Thoracic aorta (tissue), 2 donors: ENCODE measurements at regions not wholly inside any gene's neighbourhood (a gene's known extent, or its start where the extent isn't known, plus 50 kb on each side); places are given as distances from the start of the nearest gene placed in this dataset.

Experiments
- ATAC-seq: fragments of 150-250 bp; one replicate; pipeline ENCODE4 v1.8.0; 2017; ENCODE audit warnings: low read depth; ENCODE audit not compliant: insufficient number of reproducible peaks, low FRiP score
- DNase-seq: peaks from one replicate; pipeline ENCODE4 v3.0.0-alpha.2; 2020; ENCODE audit warnings: low spot score
- H3K27ac ChIP-seq, 2 donors: fragments of 200-600 bp; sonication (generic); 1 replicate in 1 of 2; 2 replicates in 1 of 2; pipeline ENCODE4 v1.5.1; 2016; ENCODE audit warnings: mild to moderate bottlenecking in 2 of 2, moderate library complexity in 2 of 2
- H3K27me3 ChIP-seq: fragments of 200-600 bp; sonication (generic); replicated peaks from 2 replicates; pipeline ENCODE4 v1.6.0; 2016; ENCODE audit warnings: mild to moderate bottlenecking; ENCODE audit not compliant: insufficient read depth
- H3K36me3 ChIP-seq: fragments of 200-600 bp; sonication (generic); one replicate; pipeline ENCODE4 v1.5.1; 2016
- H3K4me1 ChIP-seq, 2 donors: fragments of 200-600 bp; sonication (generic); 1 replicate in 1 of 2; 2 replicates in 1 of 2; pipeline versions ENCODE4 v1.5.1 to v1.6.0; 2016; ENCODE audit warnings: low read depth in 2 of 2, mild to moderate bottlenecking in 1 of 2; ENCODE audit not compliant: control insufficient read depth in 1 of 2
- H3K4me3 ChIP-seq: fragments of 200-600 bp; sonication (generic); 2 replicates; pipeline ENCODE4 v1.5.1; 2016; ENCODE audit warnings: mild to moderate bottlenecking
- H3K9me3 ChIP-seq: fragments of 200-600 bp; sonication (generic); 2 replicates; pipeline ENCODE4 v1.5.1; 2016
- TF ChIP-seq, protein P1 (sequence below): fragments of 200-600 bp; sonication (generic); IDR thresholded peaks from one replicate; pipeline ENCODE4 v1.5.1; 2019; ENCODE audit warnings: antibody characterized with exemption

DNA sequence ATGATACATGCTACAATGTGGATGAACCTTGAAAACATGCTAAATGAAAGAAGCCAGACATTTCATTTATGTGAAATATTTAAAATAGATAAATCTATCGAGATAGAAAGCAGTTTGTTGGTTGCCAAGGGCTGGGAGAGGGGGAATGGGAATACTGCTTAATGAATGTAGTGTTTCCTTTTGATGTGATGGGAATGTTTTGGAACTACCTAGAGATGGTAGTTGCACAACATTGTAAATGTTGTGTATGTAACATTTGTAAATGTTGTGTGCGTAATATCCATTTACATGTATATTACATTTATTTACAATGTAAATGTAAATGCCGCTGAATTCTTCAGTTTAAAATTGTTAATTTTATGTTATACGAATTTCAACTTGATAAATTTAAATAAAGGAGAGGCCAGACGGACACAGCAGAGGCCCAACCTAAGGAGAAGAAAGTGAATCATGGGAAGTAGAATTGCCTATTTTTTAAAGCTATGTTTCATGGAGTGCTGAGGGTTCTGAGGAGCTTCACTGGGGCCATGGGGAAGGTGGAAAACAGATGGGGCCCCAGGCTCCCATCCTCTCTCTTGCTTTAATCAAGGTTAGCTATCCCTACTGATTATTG lies 60.0 kb upstream of the TEX13D start:
- no peak overlapping the region for H3K27ac ChIP-seq
- no peaks in the 10 kb centered on the region for H3K27me3 ChIP-seq
- ATAC-seq (no peak), DNase-seq (no peak)
- TF ChIP-seq, protein P1, sequence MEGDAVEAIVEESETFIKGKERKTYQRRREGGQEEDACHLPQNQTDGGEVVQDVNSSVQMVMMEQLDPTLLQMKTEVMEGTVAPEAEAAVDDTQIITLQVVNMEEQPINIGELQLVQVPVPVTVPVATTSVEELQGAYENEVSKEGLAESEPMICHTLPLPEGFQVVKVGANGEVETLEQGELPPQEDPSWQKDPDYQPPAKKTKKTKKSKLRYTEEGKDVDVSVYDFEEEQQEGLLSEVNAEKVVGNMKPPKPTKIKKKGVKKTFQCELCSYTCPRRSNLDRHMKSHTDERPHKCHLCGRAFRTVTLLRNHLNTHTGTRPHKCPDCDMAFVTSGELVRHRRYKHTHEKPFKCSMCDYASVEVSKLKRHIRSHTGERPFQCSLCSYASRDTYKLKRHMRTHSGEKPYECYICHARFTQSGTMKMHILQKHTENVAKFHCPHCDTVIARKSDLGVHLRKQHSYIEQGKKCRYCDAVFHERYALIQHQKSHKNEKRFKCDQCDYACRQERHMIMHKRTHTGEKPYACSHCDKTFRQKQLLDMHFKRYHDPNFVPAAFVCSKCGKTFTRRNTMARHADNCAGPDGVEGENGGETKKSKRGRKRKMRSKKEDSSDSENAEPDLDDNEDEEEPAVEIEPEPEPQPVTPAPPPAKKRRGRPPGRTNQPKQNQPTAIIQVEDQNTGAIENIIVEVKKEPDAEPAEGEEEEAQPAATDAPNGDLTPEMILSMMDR: no peak
- H3K36me3 ChIP-seq: no peaks in the 10 kb centered on the region
- H3K4me3 ChIP-seq: no peak overlapping the region
- H3K4me1 ChIP-seq: peaks cover 2 to 14% of the 10 kb centered on the region in 2 donors
- H3K9me3 ChIP-seq: no peaks in the 10 kb centered on the region

DNA sequence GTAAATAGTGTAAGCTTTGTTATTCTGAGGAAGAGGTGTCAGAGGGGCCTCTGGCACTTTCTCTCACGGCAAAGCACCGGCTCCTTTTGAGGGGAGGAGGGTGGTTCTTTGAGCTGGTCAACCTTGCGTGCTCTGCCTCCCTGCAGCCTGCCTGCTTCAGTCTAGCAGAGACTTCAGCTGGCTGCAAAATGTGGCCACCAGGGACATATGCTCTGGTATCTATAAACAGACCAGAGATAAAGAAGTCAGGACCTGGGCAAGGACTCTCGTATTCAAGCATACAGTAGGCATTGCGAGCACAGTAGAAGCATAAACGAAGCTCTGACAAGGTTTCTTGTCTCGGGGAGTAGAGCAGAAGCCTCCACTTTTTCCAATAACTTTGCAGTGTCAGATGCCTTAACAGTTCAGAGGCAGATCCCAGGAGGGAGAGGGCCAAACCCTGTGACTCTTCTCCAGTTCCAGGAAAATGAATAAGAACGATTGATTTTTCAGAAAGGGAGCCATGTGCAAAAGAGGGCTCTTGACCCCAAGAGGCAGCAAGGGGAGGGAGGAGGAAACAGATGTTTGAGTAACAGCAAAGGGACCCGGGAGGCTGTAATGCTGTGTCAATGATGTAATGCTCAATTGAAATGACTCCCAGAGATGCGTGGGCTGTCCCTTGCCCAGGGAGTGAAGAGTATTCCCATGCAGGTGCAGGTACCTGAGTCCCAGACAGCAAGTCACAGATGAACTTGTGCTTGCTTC lies 57.9 kb upstream of the TEX13D start:
- H3K4me1 ChIP-seq: peaks cover 2 to 14% of the 10 kb centered on the region in 2 donors
- no peaks in the 10 kb centered on the region for H3K27me3 ChIP-seq
- TF ChIP-seq, protein P1: no peak
- DNase-seq (no peak), ATAC-seq (no peak)
- H3K36me3 ChIP-seq: no peaks in the 10 kb centered on the region
- H3K4me3 ChIP-seq: no peak overlapping the region
- H3K27ac ChIP-seq: no peak overlapping the region
- no peaks in the 10 kb centered on the region for H3K9me3 ChIP-seq

DNA sequence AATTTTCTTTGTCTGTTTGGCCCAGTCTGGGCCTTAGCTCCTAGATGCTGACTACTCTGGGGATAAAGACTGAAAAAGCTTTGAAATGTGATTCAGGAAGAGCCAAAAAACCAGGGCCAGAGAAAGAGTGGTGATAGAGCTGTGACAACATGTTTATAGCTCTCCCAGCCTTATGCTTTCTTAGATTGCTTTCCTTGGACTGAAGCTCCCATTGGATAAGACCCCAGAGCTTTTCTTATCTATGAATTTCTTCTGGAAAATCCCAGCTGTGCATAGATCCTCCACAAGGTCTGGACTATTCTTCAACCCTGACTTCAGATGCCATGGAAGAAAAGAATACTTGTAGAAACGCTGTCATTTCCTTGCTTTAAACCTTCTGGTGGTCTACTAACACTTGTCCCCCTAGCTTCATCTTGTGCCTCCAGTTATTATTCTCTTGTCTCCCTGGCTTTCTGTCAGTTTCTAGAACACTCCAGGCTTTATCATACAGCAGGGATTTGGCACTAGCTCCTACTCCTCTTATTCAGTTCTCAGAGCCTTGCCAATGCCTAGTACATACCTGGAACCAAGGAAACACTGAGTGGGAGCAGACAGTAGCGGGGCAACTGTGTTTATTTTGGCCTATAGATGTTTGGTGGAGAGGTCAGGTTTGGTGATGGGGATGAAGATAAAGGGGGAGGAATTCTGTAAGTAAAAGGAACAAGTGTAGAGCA lies 57.1 kb upstream of the TEX13D start:
- no peak overlapping the region for H3K4me3 ChIP-seq
- TF ChIP-seq, protein P1: no peak
- ATAC-seq (no peak), DNase-seq (no peak)
- H3K27ac ChIP-seq: no peak overlapping the region
- H3K27me3 ChIP-seq: no peaks in the 10 kb centered on the region
- H3K36me3 ChIP-seq: no peaks in the 10 kb centered on the region
- no peaks in the 10 kb centered on the region for H3K9me3 ChIP-seq
- peaks cover 2 to 14% of the 10 kb centered on the region in 2 donors for H3K4me1 ChIP-seq

DNA sequence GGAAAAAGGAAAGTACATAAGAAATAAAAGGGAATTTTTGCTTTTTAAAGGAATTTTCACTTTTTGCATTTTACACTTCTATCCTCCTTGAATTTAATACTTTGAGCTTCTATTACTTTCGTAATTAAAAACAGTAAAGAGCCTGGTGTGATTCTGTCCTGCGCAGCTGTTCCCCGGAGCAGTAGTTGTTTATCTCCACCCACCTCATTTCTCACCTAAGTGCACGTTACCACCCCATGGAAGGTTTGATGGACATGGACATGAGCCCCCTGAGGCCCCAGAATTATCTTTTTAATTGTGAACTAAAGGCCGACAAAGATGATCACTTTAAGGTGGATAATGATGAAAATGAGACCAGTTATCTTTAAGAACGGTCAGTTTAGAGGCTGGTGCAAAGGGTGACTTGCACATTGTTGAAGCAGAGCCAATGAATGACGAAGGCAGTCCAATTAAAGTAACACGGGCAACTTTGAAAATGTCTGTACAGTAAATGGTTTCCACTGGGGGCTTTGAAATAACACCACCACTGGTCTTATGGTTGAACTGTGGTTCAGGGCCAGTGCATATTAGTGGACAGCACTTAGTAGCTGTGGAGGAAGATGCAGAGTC lies 52.1 kb upstream of the TEX13D start:
- Histone ChIP-seq H3K4me1 (peaks cover 0 to 4% of the 10 kb centered on the region in 2 donors), H3K27me3 (no peaks in the 10 kb centered on the region), H3K4me3 (no peak overlapping the region), H3K9me3 (no peaks in the 10 kb centered on the region), H3K36me3 (no peaks in the 10 kb centered on the region), H3K27ac (no peak overlapping the region)
- no peak for ATAC-seq
- TF ChIP-seq, protein P1: no peak
- no peak for DNase-seq

DNA sequence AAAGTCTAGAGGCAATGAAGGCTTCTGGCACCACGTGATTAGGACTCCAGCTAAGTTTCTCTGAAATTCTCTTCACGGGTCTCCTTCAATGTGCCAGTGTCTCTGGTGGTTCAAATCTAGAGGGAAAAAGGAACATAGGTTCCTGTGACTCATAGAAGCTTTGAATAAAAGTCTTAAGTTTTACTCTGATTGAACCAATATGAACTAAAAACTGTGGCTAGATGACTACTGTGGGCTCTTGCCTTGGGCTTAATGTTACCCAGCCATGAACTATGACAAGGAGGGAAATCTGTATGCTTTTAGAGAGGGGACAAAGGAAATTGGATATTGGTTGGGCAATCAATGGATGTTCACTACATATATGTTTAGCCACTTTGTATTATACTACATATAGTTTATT lies 49.9 kb upstream of the TEX13D start:
- Histone ChIP-seq H3K4me3 (no peak overlapping the region), H3K27ac (no peak overlapping the region), H3K27me3 (no peaks in the 10 kb centered on the region), H3K36me3 (no peaks in the 10 kb centered on the region), H3K9me3 (no peaks in the 10 kb centered on the region), H3K4me1 (no peaks in the 10 kb centered on the region)
- no peak for ATAC-seq
- no peak for DNase-seq
- TF ChIP-seq, protein P1: no peak
